ENCODE measurements at regions not wholly inside any gene's neighbourhood (a gene's known extent, or its start where the extent isn't known, plus 50 kb on each side); places are given as distances from the start of the nearest gene placed in this dataset.
"Not testable (repeated sequence)": the region's sequence is repeated elsewhere in the genome, so short reads cannot be mapped to it uniquely, and the experiment has no call there.

DNA sequence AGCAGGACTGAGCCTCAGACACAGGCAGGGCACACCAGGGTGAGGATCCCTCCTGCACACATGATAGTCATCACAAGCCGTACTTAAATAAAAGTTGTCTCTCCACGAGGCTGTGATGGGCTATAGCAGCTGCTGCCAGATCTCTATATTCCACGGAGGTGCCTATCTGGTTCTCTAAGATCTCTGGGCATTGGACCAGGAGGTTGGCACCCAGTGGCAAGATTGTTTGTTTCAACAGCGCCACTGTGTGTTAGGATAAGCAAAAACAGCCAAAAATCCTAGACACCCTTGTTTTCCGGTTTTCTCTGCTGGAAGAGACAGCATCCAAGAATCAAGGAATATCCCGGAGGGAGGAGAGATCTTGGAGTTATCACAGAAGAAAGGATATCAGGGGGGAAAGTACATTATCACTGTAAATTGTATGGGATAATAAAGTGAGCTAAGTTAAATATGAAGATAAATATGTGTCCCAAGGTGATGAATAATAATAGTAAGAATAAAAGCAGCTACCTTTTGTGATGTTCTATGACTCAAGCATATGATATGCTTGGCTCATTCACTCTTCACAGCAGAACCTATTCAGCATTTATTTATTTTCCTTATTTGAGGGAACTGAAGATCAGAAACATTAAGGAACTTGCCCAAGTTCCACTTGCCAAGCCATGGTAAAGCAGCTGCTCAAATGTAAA is 90.6 kb upstream of the AKAP13 start:
- H3K27me3 Mint-ChIP-seq: peaks cover 14% of the 10 kb centered on the region
- H3K4me3 Mint-ChIP-seq (ENCODE audit: low read depth): no peak overlapping the region
- H3K4me1 Mint-ChIP-seq (ENCODE audit: low read depth): no peaks in the 10 kb centered on the region
- TF ChIP-seq, protein P1, sequence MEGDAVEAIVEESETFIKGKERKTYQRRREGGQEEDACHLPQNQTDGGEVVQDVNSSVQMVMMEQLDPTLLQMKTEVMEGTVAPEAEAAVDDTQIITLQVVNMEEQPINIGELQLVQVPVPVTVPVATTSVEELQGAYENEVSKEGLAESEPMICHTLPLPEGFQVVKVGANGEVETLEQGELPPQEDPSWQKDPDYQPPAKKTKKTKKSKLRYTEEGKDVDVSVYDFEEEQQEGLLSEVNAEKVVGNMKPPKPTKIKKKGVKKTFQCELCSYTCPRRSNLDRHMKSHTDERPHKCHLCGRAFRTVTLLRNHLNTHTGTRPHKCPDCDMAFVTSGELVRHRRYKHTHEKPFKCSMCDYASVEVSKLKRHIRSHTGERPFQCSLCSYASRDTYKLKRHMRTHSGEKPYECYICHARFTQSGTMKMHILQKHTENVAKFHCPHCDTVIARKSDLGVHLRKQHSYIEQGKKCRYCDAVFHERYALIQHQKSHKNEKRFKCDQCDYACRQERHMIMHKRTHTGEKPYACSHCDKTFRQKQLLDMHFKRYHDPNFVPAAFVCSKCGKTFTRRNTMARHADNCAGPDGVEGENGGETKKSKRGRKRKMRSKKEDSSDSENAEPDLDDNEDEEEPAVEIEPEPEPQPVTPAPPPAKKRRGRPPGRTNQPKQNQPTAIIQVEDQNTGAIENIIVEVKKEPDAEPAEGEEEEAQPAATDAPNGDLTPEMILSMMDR (IDR thresholded peaks at IDR 0.05; ENCODE audit: unreplicated experiment): peak; percentile 36
- DNase-seq (ENCODE audit: low spot score, unreplicated experiment): no peak
- no peaks in the 10 kb centered on the region for H3K9me3 Mint-ChIP-seq (ENCODE audit: low read depth)
- no peak overlapping the region for H3K27ac Mint-ChIP-seq
- no peaks in the 10 kb centered on the region for H3K36me3 Mint-ChIP-seq (ENCODE audit: insufficient read depth)

DNA sequence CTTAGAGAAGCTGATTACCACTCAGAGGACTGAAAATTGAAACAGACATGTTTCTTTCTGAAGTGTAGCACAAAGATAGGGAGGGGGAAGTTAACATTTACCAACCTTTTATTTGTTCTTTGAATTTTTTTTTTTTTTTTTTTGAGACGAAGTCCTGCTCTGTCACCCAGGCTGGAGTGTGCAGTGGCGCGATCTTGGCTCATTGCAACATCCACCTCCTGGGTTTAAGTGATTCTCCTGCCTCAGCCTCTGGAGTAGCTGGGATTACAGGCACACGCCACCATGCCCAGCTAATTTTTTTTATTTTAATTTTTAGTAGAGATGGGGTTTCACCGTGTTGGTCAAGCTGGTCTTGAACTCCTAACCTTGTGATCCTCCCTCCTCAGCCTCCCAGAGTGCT is 87.8 kb upstream of the AKAP13 start:
- not testable (repeated sequence) for H3K27ac Mint-ChIP-seq; H3K36me3 Mint-ChIP-seq (ENCODE audit: insufficient read depth); H3K9me3 Mint-ChIP-seq (ENCODE audit: low read depth); H3K4me1 Mint-ChIP-seq (ENCODE audit: low read depth); DNase-seq (ENCODE audit: low spot score, unreplicated experiment); H3K4me3 Mint-ChIP-seq (ENCODE audit: low read depth)
- H3K27me3 Mint-ChIP-seq: peaks cover 16% of the 10 kb centered on the region

- Mint-ChIP-seq H3K27ac (peak overlapping the region; percentile 9), H3K36me3 (ENCODE audit: insufficient read depth) (no peaks in the 10 kb centered on the region), H3K9me3 (ENCODE audit: low read depth) (no peaks in the 10 kb centered on the region), H3K4me1 (ENCODE audit: low read depth) (peaks cover 6% of the 10 kb centered on the region), H3K27me3 (peaks cover 8% of the 10 kb centered on the region), H3K4me3 (ENCODE audit: low read depth) (no peak overlapping the region)
- peak; percentile 42 for DNase-seq (ENCODE audit: low spot score, unreplicated experiment)
- TF ChIP-seq, protein P1 (IDR thresholded peaks at IDR 0.05; ENCODE audit: unreplicated experiment): peak; percentile 73
These were observed 83.6 kb upstream of the AKAP13 start for GRCh38 chr15:85296615-85297402.

- peaks cover 6% of the 10 kb centered on the region for H3K4me1 Mint-ChIP-seq (ENCODE audit: low read depth)
- H3K27me3 Mint-ChIP-seq: peaks cover 8% of the 10 kb centered on the region
- no peak overlapping the region for H3K4me3 Mint-ChIP-seq (ENCODE audit: low read depth)
- H3K9me3 Mint-ChIP-seq (ENCODE audit: low read depth): no peaks in the 10 kb centered on the region
- no peak overlapping the region for H3K27ac Mint-ChIP-seq
- TF ChIP-seq, protein P1 (IDR thresholded peaks at IDR 0.05; ENCODE audit: unreplicated experiment): no peak
- H3K36me3 Mint-ChIP-seq (ENCODE audit: insufficient read depth): no peaks in the 10 kb centered on the region
- DNase-seq (ENCODE audit: low spot score, unreplicated experiment): no peak
These were observed 82.9 kb upstream of the AKAP13 start for GRCh38 chr15:85297537-85297936.

- TF ChIP-seq, protein P1 (IDR thresholded peaks at IDR 0.05; ENCODE audit: unreplicated experiment): no peak
- DNase-seq (ENCODE audit: low spot score, unreplicated experiment): no peak
- Mint-ChIP-seq H3K27ac (no peak overlapping the region), H3K4me3 (ENCODE audit: low read depth) (no peak overlapping the region), H3K4me1 (ENCODE audit: low read depth) (peaks cover 6% of the 10 kb centered on the region), H3K9me3 (ENCODE audit: low read depth) (no peaks in the 10 kb centered on the region), H3K36me3 (ENCODE audit: insufficient read depth) (no peaks in the 10 kb centered on the region), H3K27me3 (peaks cover 8% of the 10 kb centered on the region)
These were observed 82.0 kb upstream of the AKAP13 start for GRCh38 chr15:85298366-85298765.
